ENCODE measurements at regions not wholly inside any gene's neighbourhood (a gene's known extent, or its start where the extent isn't known, plus 50 kb on each side); places are given as distances from the start of the nearest gene placed in this dataset.
"Not testable (repeated sequence)": the region's sequence is repeated elsewhere in the genome, so short reads cannot be mapped to it uniquely, and the experiment has no call there.

DNA sequence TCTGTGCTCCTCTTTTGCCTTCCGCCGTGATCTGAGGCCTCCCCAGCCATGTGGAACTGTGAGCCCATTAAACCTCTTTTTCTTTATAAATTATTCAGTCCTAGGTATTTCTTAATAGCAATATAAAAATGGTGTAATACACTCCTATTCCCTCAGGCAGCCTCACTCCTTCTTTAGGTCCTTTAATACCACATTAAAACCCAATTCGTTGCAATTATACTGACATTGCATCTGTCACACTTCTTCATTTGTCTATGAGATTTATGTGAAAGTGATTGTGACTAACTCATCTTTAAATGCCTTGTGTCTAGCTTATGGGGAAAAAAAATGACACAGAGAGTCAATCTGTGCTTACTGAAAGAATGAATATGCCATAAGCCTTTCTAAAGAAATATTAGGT lies 1035.2 kb upstream of the SLIT2 start:
- TF ChIP-seq, protein P1, sequence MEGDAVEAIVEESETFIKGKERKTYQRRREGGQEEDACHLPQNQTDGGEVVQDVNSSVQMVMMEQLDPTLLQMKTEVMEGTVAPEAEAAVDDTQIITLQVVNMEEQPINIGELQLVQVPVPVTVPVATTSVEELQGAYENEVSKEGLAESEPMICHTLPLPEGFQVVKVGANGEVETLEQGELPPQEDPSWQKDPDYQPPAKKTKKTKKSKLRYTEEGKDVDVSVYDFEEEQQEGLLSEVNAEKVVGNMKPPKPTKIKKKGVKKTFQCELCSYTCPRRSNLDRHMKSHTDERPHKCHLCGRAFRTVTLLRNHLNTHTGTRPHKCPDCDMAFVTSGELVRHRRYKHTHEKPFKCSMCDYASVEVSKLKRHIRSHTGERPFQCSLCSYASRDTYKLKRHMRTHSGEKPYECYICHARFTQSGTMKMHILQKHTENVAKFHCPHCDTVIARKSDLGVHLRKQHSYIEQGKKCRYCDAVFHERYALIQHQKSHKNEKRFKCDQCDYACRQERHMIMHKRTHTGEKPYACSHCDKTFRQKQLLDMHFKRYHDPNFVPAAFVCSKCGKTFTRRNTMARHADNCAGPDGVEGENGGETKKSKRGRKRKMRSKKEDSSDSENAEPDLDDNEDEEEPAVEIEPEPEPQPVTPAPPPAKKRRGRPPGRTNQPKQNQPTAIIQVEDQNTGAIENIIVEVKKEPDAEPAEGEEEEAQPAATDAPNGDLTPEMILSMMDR (IDR thresholded peaks at IDR 0.05; ENCODE audit: unreplicated experiment in 3 of 3) = no peak
- H3K27me3 Mint-ChIP-seq (ENCODE audit: low read depth) = no peaks in the 10 kb centered on the region
- no peaks in the 10 kb centered on the region for H3K9me3 Mint-ChIP-seq
- H3K4me1 Mint-ChIP-seq = peaks cover 13% of the 10 kb centered on the region
- no peak overlapping the region for H3K27ac Mint-ChIP-seq
- no peaks in the 10 kb centered on the region for H3K36me3 Mint-ChIP-seq (ENCODE audit: low read depth)
- no peak overlapping the region for H3K4me3 Mint-ChIP-seq

DNA sequence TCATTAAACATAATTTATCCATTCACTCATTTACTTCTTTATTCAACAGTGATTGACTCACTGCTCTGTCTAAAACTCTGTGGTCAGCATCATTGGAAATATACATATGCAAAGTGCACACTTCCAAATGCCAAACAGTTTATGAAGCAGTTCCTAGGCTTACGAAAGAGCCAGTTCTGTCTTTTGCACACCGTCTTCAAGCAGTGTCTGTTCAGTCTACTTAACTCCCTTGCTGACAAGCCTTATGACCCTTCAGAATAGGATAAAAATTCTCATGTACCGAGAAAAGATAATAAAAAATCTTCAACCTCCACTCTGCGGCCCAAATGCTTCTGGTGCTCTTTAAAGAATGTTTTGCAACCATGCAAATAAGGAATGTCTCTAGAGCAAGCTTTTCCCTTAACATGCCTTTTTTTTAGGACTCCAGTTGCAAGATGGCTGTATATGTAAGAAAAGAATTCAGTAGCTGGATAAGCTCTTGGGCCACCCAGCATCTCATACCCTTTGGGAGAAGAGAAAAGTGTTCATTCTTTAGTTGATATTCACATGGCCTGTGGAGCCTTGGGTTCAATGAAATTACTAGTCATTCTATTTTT lies 1037.0 kb upstream of the SLIT2 start:
- Mint-ChIP-seq H3K27me3 (ENCODE audit: low read depth) (no peaks in the 10 kb centered on the region), H3K9me3 (no peaks in the 10 kb centered on the region), H3K4me1 (peaks cover 13% of the 10 kb centered on the region), H3K27ac (peak overlapping the region; percentile 61 to 92 (median 73)), H3K4me3 (no peak overlapping the region), H3K36me3 (ENCODE audit: low read depth) (no peaks in the 10 kb centered on the region)
- TF ChIP-seq, protein P1 (IDR thresholded peaks at IDR 0.05; ENCODE audit: unreplicated experiment in 3 of 3) = no peak

DNA sequence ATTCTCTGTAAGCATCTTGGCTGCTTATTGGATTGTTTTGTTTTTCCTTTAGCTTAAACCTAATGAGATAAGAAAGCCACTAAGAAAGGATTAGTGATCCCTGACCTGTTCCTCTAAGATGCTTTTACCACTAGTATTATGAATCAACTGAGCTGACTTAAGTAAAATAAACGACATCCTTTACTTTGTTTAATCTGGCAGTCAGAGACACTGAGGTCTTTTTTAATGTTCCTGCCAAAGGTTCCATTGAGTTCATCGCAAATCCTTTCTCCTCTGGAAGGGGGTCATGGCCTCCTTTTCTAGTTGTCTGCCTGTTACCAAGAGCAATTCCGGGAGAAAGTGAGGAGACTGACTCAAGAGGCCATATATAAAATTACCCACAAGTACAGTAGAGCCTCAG lies 1038.3 kb upstream of the SLIT2 start:
- Mint-ChIP-seq H3K4me3 (no peak overlapping the region), H3K27me3 (ENCODE audit: low read depth) (no peaks in the 10 kb centered on the region), H3K27ac (peak overlapping the region; percentile 87 to 89 (median 88)), H3K4me1 (peaks cover 13% of the 10 kb centered on the region), H3K36me3 (ENCODE audit: low read depth) (no peaks in the 10 kb centered on the region), H3K9me3 (no peaks in the 10 kb centered on the region)
- TF ChIP-seq, protein P1 (IDR thresholded peaks at IDR 0.05; ENCODE audit: unreplicated experiment in 3 of 3) = no peak

DNA sequence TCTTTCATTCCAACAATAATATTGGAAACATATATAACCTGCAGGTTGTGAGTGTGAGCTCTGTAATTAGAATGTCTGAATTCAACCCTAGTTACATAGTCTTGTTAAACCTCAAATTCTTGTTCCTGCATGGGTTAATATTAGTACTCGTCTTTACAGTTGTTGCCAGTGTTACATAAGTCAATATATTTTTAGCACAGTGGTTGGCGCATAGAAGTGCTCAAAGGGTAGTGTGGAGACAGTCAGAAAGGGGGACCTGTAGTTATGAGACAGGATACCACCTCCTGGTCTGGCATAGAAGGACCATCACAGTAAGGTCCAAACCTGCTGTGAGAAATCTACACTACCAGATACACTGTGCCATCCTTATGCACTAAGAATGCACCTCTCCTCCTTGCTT lies 1045.9 kb upstream of the SLIT2 start:
- Mint-ChIP-seq H3K36me3 (ENCODE audit: low read depth) (no peaks in the 10 kb centered on the region), H3K27ac (no peak overlapping the region), H3K27me3 (ENCODE audit: low read depth) (no peaks in the 10 kb centered on the region), H3K9me3 (no peaks in the 10 kb centered on the region), H3K4me1 (no peaks in the 10 kb centered on the region), H3K4me3 (no peak overlapping the region)
- TF ChIP-seq, protein P1 (IDR thresholded peaks at IDR 0.05; ENCODE audit: unreplicated experiment in 3 of 3) = no peak

DNA sequence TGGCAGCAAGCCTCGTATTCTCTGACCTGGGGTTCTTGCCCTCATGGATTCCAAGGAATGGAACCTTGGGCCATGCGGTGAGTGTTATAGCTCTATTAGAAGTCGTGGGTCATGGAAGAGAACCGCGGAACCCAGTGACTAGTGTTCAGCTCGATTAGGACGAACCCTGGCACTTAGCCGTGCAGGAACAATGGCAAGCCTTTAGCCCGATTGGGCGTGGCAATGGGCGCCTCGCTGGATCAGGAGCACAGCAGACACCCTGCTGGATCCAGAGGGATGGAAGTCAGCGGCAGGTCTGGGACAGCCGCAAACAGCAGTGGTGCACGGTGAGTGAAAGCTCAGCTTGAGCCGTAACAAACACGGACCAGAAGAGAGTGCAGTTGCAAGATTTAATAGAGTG lies 1053.9 kb upstream of the SLIT2 start:
- H3K9me3 Mint-ChIP-seq; H3K27me3 Mint-ChIP-seq (ENCODE audit: low read depth); H3K27ac Mint-ChIP-seq; H3K36me3 Mint-ChIP-seq (ENCODE audit: low read depth); H3K4me1 Mint-ChIP-seq; H3K4me3 Mint-ChIP-seq: not testable (repeated sequence)

DNA sequence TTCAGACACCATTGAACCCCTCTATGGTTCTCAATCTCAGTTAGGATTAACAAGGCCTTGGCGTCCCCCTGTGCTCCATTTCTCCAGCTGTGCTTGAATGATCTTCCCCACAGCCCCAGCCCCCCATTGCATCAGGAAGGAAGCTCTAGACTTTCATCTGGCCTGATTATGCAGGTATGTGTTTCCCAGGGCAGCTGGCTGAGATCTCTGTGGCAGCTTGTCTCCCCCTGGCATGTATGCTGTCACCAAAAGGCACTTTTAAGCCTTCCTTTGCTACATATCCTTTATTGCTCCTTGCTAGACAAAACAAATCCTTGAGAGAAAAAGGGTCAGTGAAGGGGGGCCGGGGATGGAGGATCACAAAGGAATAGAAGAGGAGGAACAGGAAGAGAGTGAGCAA lies 1056.0 kb upstream of the SLIT2 start:
- Mint-ChIP-seq H3K4me3 (no peak overlapping the region), H3K4me1 (peaks cover 6% of the 10 kb centered on the region), H3K36me3 (ENCODE audit: low read depth) (no peaks in the 10 kb centered on the region), H3K27ac (peak overlapping the region; percentile 1 to 86 (median 50)), H3K9me3 (no peaks in the 10 kb centered on the region), H3K27me3 (ENCODE audit: low read depth) (no peaks in the 10 kb centered on the region)
- TF ChIP-seq, protein P1 (IDR thresholded peaks at IDR 0.05; ENCODE audit: unreplicated experiment in 3 of 3) = no peak
